ENCODE measurements at regions not wholly inside any gene's neighbourhood (a gene's known extent, or its start where the extent isn't known, plus 50 kb on each side); places are given as distances from the start of the nearest gene placed in this dataset.

DNA sequence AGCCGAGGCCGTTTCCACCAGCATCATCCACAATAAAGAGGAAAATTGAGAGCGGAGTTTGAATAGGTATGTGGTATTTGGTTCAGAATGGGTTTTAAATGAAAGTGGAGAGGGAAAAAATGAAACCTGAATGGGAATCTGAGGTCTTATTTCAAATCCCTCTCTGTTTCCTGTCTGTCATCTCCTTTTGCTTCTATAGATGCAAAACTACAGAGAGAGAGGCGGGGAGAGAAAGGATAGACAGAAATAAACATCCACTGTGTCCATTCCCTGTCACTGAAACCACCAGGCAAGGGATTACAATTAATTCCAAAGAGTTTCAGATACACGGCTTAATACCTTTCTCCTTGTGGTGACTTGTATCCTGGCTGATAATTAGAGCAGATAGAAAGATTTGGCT is 102.3 kb downstream of the DAD1 start:
- H2AK5ac ChIP-seq (ENCODE audit: low read depth, low read length), result no peak overlapping the region
- H2BK5ac ChIP-seq (ENCODE audit: low read depth, low read length, poor library complexity, severe bottlenecking), result no peak overlapping the region
- no peaks in the 10 kb centered on the region for H4K20me1 ChIP-seq (ENCODE audit: insufficient read depth, low read length)
- no peaks in the 10 kb centered on the region for H3K36me3 ChIP-seq (ENCODE audit: control insufficient read depth, insufficient read depth, low read length)
- no peak overlapping the region for H3K14ac ChIP-seq (replicated peaks; ENCODE audit: low read depth, low read length)
- POLR2A ChIA-PET (ENCODE audit: unreplicated experiment), result no interaction called here
- no peak overlapping the region for H4K5ac ChIP-seq (ENCODE audit: low read depth, low read length)
- H3K4me3 ChIP-seq (ENCODE audit: insufficient read depth, low read depth, low read length), result no peak overlapping the region
- no peaks in the 10 kb centered on the region for H3K9me1 ChIP-seq (ENCODE audit: insufficient read depth, low read length)
- H3K56ac ChIP-seq (ENCODE audit: extremely low read depth, insufficient read depth, low read length), result no peak overlapping the region
- no peak overlapping the region for H3K4me2 ChIP-seq (ENCODE audit: low read depth, low read length)
- peaks cover 84% of the 10 kb centered on the region for H3K27me3 ChIP-seq (ENCODE audit: control insufficient read depth, insufficient read depth, low read length)
- H3K27ac ChIP-seq (ENCODE audit: insufficient read depth, low read length), result no peak overlapping the region
- no peak overlapping the region for H3K4ac ChIP-seq (ENCODE audit: low read depth, low read length)
- H2BK20ac ChIP-seq (ENCODE audit: low read depth, low read length), result no peak overlapping the region
- H3K9ac ChIP-seq (ENCODE audit: low read depth, low read length), result no peak overlapping the region
- no peak overlapping the region for H4K91ac ChIP-seq (ENCODE audit: insufficient read depth, low read depth, low read length)
- no peak for ATAC-seq (ENCODE audit: low read depth)
- WGBS, 2 experiments (ENCODE audit: extremely low coverage in 2 of 2, insufficient read length in 1 of 2), result 57% methylated on average over 1 of the region's 5 CpGs; no CpG with 5 or more reads in 1 of the 2 experiments
- no TSS peak for BruUV-seq (replicated peaks)
- H3K23ac ChIP-seq (ENCODE audit: low read depth, low read length), result no peak overlapping the region
- H2BK15ac ChIP-seq (ENCODE audit: low read depth, low read length), result no peak overlapping the region
- H4K8ac ChIP-seq (ENCODE audit: low read depth in 2 of 2, low read length in 2 of 2), result no peak overlapping the region
- H3K9me3 ChIP-seq (ENCODE audit: control insufficient read depth, insufficient read depth, low read length), result no peaks in the 10 kb centered on the region
- TF ChIP-seq, protein P1, sequence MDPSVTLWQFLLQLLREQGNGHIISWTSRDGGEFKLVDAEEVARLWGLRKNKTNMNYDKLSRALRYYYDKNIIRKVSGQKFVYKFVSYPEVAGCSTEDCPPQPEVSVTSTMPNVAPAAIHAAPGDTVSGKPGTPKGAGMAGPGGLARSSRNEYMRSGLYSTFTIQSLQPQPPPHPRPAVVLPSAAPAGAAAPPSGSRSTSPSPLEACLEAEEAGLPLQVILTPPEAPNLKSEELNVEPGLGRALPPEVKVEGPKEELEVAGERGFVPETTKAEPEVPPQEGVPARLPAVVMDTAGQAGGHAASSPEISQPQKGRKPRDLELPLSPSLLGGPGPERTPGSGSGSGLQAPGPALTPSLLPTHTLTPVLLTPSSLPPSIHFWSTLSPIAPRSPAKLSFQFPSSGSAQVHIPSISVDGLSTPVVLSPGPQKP (IDR thresholded peaks at IDR 0.05; ENCODE audit: borderline replicate concordance, low read depth, low read length), result no peak
- TF ChIP-seq MXI1 (IDR thresholded peaks at IDR 0.05; ENCODE audit: borderline replicate concordance, low read depth, low read length) (no peak), SMC3 (IDR thresholded peaks at IDR 0.05; ENCODE audit: low read depth, low read length) (no peak), MAZ (IDR thresholded peaks at IDR 0.05; ENCODE audit: borderline replicate concordance, low read depth, low read length) (no peak), CEBPB (IDR thresholded peaks at IDR 0.05; ENCODE audit: low read depth, low read length) (no peak)
- no peak overlapping the region for H3K18ac ChIP-seq (ENCODE audit: low read depth, low read length)
- H2BK120ac ChIP-seq (ENCODE audit: low read depth, low read length), result no peak overlapping the region
- DNase-seq, result no peak
- no peaks in the 10 kb centered on the region for H3K79me1 ChIP-seq (ENCODE audit: low read depth in 1 of 2, low read length in 2 of 2)
- intact Hi-C loops (cut with micrococcal nuclease), result no loop called here
- no peak overlapping the region for H2AK9ac ChIP-seq (replicated peaks; ENCODE audit: low read depth, low read length, poor library complexity)
- H3K4me1 ChIP-seq (ENCODE audit: control insufficient read depth, insufficient read depth, low read length), result no peaks in the 10 kb centered on the region
- CTCF ChIA-PET, result no interaction called here
- dilution Hi-C loops (cut with HindIII; ENCODE audit: low sequenced_read_pairs, unreplicated experiment), result no loop called here
- in situ Hi-C loops (cut with MboI; ENCODE audit: low sequenced_read_pairs), result no loop called here
- H2AFZ ChIP-seq (replicated peaks; ENCODE audit: low read length, poor library complexity), result no peak overlapping the region

Data from IMR-90 (cell line).